HG02678 (cell line): ENCODE measurements at regions not wholly inside any gene's neighbourhood (a gene's known extent, or its start where the extent isn't known, plus 50 kb on each side); places are given as distances from the start of the nearest gene placed in this dataset.

Source experiments
- ATAC-seq: cut with Tn5 transposase; IDR thresholded peaks from one replicate; pipeline ENCODE4 v1.9.1; 2021; ENCODE audit warnings: mild to moderate bottlenecking, moderate library complexity; ENCODE audit not compliant: unreplicated experiment

DNA sequence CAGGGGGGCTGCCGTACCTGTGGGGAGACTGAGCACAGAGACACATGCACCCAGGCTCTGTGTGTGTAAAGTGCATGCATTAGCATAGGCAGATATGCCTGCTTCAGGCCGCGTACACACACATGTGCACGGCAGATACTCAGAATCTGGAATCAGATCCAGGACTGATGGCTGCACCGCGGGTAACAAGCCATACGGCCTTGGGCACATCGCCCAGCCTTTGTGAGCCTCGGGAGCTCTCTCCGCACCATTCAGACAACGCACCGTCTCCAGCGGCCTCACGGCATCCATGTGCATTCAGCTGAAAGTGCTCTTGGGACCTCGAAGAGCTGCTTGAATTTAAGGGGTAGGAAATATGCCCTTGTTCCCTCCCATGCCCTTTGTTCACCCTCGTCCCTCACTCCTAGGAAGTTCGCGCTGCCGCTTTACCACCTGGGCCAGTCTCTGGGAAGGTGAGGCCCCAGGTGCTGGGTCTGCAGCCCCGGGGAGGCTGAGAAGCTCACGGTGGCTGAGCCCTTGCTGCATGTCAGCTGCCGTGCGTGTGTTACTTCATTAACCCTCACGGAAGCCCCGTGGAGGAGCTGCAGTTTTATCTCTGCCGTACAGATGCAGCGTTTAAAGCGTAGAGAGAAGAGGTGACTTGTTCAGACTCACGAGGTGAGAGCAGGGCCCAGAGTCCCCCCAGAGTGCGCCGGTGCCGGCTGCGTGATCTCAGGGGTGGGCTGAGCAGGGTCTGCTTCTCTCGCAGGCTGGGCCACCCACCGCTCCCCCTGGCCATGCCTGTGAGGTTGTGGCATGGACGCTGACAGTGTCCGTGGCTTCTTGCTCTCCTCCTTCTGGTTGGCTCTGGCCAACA is 377.7 kb upstream of the MYT1L start:
- no peak for ATAC-seq

GRCh38 chr2:2707206-2707991 is 376.3 kb upstream of the MYT1L start:
- no peak for ATAC-seq

DNA sequence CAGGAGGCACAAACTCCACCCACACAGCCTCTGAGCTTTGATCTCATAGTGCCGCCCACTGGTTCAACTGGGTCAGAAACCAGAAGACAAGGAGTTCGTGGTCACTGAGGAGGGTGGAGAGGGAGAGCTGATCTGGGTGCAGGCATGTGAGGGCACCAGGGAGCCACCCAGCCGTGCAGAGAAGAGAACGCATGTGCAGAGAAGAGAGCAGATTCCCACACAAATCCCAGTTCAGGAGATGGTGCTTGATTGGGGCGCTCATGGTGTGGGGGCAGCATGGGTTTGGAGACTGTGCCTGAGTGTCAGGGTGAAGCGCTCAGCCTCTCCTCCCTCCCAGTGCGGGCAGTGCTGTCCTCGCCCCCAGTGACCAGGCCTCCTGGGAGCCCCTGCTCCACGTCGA is 375.2 kb upstream of the MYT1L start:
- no peak for ATAC-seq

DNA sequence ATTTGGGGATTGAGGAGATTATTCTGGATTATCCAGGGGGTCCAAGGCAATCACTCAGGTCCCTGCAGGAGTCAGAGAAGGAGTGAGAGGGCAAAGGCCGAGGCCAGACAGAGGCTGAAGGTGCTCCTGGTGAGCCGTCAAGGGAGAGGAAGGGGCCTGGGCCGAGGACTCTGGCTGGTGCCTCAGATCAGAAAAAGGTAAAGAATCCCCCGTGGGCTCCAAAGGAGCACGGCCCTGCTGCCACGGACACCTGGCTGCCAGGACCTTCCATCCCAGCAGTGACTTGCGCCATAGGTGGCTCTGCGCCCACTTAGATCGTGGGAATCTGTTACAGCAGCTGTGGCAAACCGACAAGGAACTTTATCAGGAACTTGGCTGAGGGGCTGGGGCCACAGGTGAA is 374.8 kb upstream of the MYT1L start:
- ATAC-seq, result no peak

- no peak for ATAC-seq
Observed at GRCh38 chr2:2704428-2705090, 373.5 kb upstream of the MYT1L start.

DNA sequence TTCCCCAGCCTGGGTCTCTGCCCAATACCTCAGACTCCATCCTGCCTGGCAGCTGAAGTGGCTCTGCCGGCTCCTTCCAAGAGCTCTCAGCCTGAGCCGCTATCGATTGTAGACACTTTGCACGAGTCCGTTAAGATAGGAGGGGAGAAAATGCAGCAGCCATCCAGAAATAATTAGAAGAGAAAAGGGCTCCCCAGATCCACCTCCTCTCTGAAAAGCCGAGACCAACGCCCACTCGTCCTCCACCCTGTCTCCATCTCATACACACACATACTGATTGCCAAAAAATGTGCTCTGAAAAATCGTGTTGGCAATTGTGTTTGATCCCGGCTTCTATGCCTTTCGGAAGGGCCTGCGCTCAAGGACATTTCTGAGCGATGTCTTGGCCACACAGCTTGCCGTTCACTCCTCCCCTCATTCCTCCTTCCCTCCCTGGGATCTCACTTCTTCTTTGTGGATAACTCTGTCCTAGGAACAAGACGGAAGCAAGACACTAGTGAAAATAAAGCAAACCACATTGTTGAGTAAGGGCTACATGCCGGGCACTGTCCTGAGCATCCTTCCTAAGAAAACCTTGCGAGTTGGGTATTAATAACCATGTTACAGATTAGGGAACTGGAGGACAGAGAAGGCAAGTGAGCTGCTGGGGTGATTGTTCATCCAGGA is 372.8 kb upstream of the MYT1L start:
- no peak for ATAC-seq

- ATAC-seq, result no peak
Observed at GRCh38 chr2:2703172-2703571, 372.1 kb upstream of the MYT1L start.

DNA sequence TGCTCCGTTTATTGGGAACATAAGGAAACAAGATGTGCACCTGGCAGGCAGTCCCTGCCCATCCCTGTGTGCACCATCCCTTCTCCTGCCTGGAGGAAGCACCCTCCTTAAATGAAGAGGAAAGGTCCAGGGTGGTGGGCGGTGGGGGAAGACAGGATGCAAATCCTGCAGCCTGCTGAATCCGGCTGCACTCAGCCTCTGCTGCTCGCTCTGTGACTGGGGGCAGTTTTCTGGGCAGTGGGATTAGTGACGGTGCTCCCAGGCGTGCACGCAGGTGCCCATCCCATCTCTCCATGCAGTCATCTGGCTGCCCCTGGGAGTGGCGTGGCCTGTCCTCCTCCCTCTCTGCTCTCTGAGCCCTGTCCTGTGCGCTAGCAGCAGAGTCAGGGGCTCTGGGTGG is 371.3 kb upstream of the MYT1L start:
- ATAC-seq, result no peak

DNA sequence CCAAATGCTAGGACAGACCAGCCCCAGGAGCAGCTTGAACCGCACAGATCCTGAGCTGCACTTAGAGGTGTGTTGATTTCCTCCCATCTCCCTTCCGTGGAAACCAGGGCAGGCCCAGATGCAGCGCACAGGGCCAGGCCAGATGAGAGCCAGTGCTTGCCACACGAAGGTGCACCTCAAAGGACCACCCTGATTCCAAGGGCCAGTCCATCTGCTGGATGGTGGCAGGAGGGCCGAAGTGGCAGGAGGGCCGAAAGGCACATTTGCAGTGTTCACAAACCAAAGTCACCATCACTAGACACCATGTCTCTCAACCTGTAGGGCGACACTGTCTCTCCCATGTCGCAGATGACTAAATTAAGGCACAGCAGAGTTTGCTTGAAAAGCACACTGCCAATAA is 370.7 kb upstream of the MYT1L start:
- no peak for ATAC-seq

- no peak for ATAC-seq
Observed at GRCh38 chr2:2701176-2701781, 370.2 kb upstream of the MYT1L start.

DNA sequence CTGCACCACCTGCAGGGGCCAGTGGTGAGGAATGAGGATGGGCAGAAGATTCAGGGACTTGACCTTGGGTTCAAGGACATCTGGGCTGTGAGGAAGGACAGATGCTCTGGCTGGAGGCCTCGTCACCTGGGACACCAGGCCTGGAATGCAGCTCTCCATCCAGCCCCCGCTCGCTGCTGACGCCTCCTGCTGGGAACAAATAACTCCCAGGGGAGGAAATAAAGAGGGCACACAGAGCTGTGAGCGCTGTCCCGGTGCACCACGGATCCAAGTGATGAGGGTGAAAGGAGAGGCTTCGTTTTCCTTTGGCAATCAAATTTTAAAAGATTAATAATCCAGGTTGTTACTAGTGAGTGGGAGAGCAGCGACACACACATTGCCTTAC is 368.0 kb upstream of the MYT1L start:
- ATAC-seq, result no peak

- no peak for ATAC-seq
Observed at GRCh38 chr2:2698182-2699120, 367.4 kb upstream of the MYT1L start.

- no peak for ATAC-seq
Observed at GRCh38 chr2:2696733-2697455, 365.8 kb upstream of the MYT1L start.

GRCh38 chr2:2696325-2696724 is 365.2 kb upstream of the MYT1L start:
- ATAC-seq, result no peak

DNA sequence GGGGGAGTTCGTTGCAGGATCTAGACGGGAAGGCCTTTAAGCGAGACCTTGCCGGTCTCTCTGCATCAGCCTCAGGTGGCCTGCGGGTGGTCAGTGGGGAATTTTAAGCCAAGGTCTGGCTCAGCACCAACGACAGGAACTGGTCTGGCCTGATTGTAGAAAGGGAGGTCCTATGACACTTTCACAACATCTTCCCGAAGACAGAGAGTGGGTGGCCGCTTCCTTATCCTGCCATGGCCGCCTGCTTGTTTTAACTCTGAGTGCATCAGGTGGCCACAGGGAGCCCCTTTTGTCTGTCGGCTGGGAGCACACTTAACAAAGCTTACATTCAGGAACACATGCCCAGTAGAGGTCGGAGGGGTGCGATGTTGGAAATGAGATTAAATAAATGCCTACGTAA is 363.7 kb upstream of the MYT1L start:
- ATAC-seq, result no peak

- ATAC-seq, result no peak
Observed at GRCh38 chr2:2692599-2693389, 361.7 kb upstream of the MYT1L start.

DNA sequence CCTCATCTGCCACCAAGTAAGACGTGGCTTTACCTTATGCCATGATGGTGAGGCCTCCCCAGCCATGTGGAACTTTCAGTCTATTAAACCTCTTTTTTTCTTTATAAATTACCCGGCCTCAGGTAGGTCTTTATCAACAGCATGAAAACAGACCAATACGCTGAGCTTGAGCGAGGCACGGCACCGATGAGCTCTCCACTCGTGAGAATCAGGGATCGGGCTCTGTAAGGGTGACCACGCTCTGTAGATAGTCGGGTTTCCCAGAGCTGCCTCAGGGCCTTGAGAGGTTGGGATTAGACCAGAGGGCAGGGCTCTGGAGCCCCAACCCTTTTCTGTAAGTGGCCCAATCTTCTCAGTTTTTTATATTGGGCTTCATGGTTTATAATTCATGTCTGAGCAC is 360.3 kb upstream of the MYT1L start:
- no peak for ATAC-seq

GRCh38 chr2:2690985-2691384 is 359.9 kb upstream of the MYT1L start:
- ATAC-seq, result no peak
